HepG2 (cell line): ENCODE measurements at regions not wholly inside any gene's neighbourhood (a gene's known extent, or its start where the extent isn't known, plus 50 kb on each side); places are given as distances from the start of the nearest gene placed in this dataset.

Source experiments
- ATAC-seq: fragments of 200-7000 bp; cut with Tn5 transposase; 3 replicates; pipeline ENCODE4 v1.9.1; 2020; ENCODE audit warnings: mild to moderate bottlenecking, moderate library complexity
- BruUV-seq: library from RNA; stranded (reverse); fragments of 400-500 nt; replicated peaks from 2 replicates; lab custom pipeline; 2021; lab: Mats Ljungman, UMichigan
- CTCF ChIA-PET: fragments of 300-600 bp; formaldehyde crosslinking; extraction: SDS; loops from one replicate; lab custom pipeline; 2021; ENCODE audit warnings: low total read pairs, inconsistent platforms, low intra/inter-chr PET ratio; lab: Yijun Ruan, JAX
- POLR2A ChIA-PET: fragments of 350-600 bp; sonication (Branson Sonifier 250); formaldehyde crosslinking; loops from one replicate; lab custom pipeline; 2020; ENCODE audit warnings: antibody characterized with exemption, inconsistent platforms; lab: Yijun Ruan, JAX
- DNase-seq: peaks from one replicate; pipeline ENCODE4 v3.0.0-alpha.2; 2015; ENCODE audit warnings: low spot score
- FAIRE-seq: peaks from 3 replicates; lab custom pipeline; 2011; peaks lifted over from hg19 to GRCh38; lab: Jason Lieb, UNC
- H2AFZ ChIP-seq: one replicate; pipeline ENCODE4 v1.6.1; 2011; ENCODE audit warnings: low read length, inconsistent platforms
- H3K27ac ChIP-seq: fragments of 300-600 bp; 3 replicates; pipeline ENCODE4 v1.8.0; 2011; ENCODE audit warnings: mixed run types, mild to moderate bottlenecking, mixed read lengths, low read length, inconsistent platforms; ENCODE audit not compliant: insufficient read depth; ENCODE audit errors: extremely low read length
- H3K27me3 ChIP-seq, 2 experiments: fragments of 200-600 bp in 1 of 2; 2 replicates in 1 of 2; 3 replicates in 1 of 2; pipeline versions ENCODE4 v1.6.0 to v1.8.0; 2011; ENCODE audit warnings: low read length in 2 of 2, mild to moderate bottlenecking in 2 of 2, moderate library complexity in 2 of 2, inconsistent platforms in 1 of 2; ENCODE audit not compliant: insufficient read depth in 2 of 2, control insufficient read depth in 1 of 2
- H3K36me3 ChIP-seq, 2 experiments: fragments of 200-600 bp in 1 of 2; replicated peaks in 1 of 2; 2 replicates in 1 of 2; 3 replicates in 1 of 2; pipeline versions ENCODE4 v1.5.1 to v1.8.0; 2011; ENCODE audit warnings: low read length in 2 of 2, inconsistent platforms in 1 of 2; ENCODE audit not compliant: insufficient read depth in 2 of 2, control insufficient read depth in 1 of 2
- H3K4me1 ChIP-seq: 2 replicates; pipeline ENCODE4 v1.5.1; 2012; ENCODE audit warnings: low read length, inconsistent platforms; ENCODE audit not compliant: insufficient read depth
- H3K4me2 ChIP-seq: 2 replicates; pipeline ENCODE4 v1.6.0; 2011; ENCODE audit warnings: low read depth, low read length, inconsistent platforms
- H3K4me3 ChIP-seq, 3 experiments: fragments of 200-600 bp in 1 of 3; sonication (generic), shearing (Covaris generic) in 1 of 3; replicated peaks in 1 of 3; 2 replicates each; pipeline ENCODE4 v1.5.1; 2011 to 2016; ENCODE audit warnings: low read length in 3 of 3, inconsistent platforms in 2 of 3, low read depth in 2 of 3, mild to moderate bottlenecking in 2 of 3, control low read depth in 1 of 3, mixed read lengths in 1 of 3; ENCODE audit not compliant: insufficient read depth in 1 of 3
- H3K79me2 ChIP-seq: one replicate; pipeline ENCODE4 v1.6.1; 2011; ENCODE audit warnings: low read length, inconsistent platforms; ENCODE audit not compliant: insufficient read depth
- H3K9ac ChIP-seq: 2 replicates; pipeline ENCODE4 v1.6.0; 2011; ENCODE audit warnings: mild to moderate bottlenecking, low read depth, low read length, inconsistent platforms; ENCODE audit not compliant: insufficient read depth
- H3K9me3 ChIP-seq: 2 replicates; pipeline ENCODE4 v1.5.1; 2012; ENCODE audit warnings: mild to moderate bottlenecking, low read length
- H4K20me1 ChIP-seq: 2 replicates; pipeline ENCODE4 v1.6.0; 2011; ENCODE audit warnings: inconsistent platforms, mild to moderate bottlenecking, low read length, moderate library complexity; ENCODE audit not compliant: insufficient read depth
- ATF7 ChIP-seq, 2 experiments: fragments of 450-650 bp in 1 of 2; sonication (generic) in 1 of 2; formaldehyde crosslinking in 1 of 2; IDR thresholded peaks; 2 replicates each; pipeline versions ENCODE4 v1.4.0 to v1.6.1; 2016 to 2020; ENCODE audit warnings: antibody characterized with exemption in 1 of 2, mild to moderate bottlenecking in 1 of 2, missing genetic modification reagents in 1 of 2
- CREB1 ChIP-seq, 2 experiments: fragments of 450-650 bp in 1 of 2; IDR thresholded peaks; 2 replicates each; pipeline ENCODE4 v1.6.1; 2016 to 2017; ENCODE audit warnings: control low read depth in 1 of 2, mild to moderate bottlenecking in 1 of 2, missing compliant biosample characterization in 1 of 2, missing genetic modification characterization in 1 of 2
- CREM ChIP-seq, 2 experiments: sonication (generic) in 1 of 2; formaldehyde crosslinking in 1 of 2; IDR thresholded peaks; 2 replicates each; pipeline versions ENCODE4 v1.4.0 to v1.6.1; 2016 to 2020; ENCODE audit warnings: antibody characterized with exemption in 1 of 2, mild to moderate bottlenecking in 1 of 2, missing genetic modification reagents in 1 of 2
- KDM5A ChIP-seq: fragments of 200-600 bp; sonication (generic); IDR thresholded peaks from 2 replicates; pipeline ENCODE4 v1.7.0; 2018; ENCODE audit warnings: antibody characterized with exemption, mild to moderate bottlenecking, low read length, borderline replicate concordance
- PRMT3 ChIP-seq: sonication (generic); formaldehyde crosslinking; IDR thresholded peaks from 2 replicates; pipeline ENCODE4 v1.8.1; 2022; ENCODE audit warnings: low read depth, mild to moderate bottlenecking, moderate library complexity, missing genetic modification reagents, borderline replicate concordance
- ZBTB7A ChIP-seq: sonication (generic); formaldehyde crosslinking; IDR thresholded peaks from 2 replicates; pipeline ENCODE4 v1.8.0; 2022; ENCODE audit warnings: mild to moderate bottlenecking, missing genetic modification reagents
- ZNF30 ChIP-seq: sonication (generic); formaldehyde crosslinking; IDR thresholded peaks from 2 replicates; pipeline ENCODE4 v1.5.0; 2020; ENCODE audit warnings: mild to moderate bottlenecking, missing genetic modification reagents
- ZNF329 ChIP-seq: sonication (generic); formaldehyde crosslinking; IDR thresholded peaks from 2 replicates; pipeline ENCODE4 v1.9.0; 2021; ENCODE audit warnings: low read depth, mild to moderate bottlenecking, missing genetic modification reagents
- ZNF780A ChIP-seq: sonication (generic); formaldehyde crosslinking; IDR thresholded peaks from 2 replicates; pipeline ENCODE4 v1.8.0; 2022; ENCODE audit warnings: mild to moderate bottlenecking, missing genetic modification reagents, moderate library complexity
- ZZZ3 ChIP-seq: sonication (generic); formaldehyde crosslinking; IDR thresholded peaks from 2 replicates; pipeline ENCODE4 v1.4.0; 2020; ENCODE audit warnings: missing genetic modification reagents, mild to moderate bottlenecking, borderline replicate concordance
- WGBS: methylation state at CpG from one replicate; pipeline ENCODE4 v1.1.6; 2017; ENCODE audit warnings: low lambda C conversion rate; 5-methylcytosine and 5-hydroxymethylcytosine counted together
- in situ Hi-C: cut with HindIII; loops from 2 replicates; pipeline ENCODE4 v1.10.0; 2017; ENCODE audit warnings: low pct_unique_long_range_greater_than_20kb; ENCODE audit not compliant: extremely low pct_ligation_motif_present
- intact Hi-C: fragments of 100-400 bp; cut with micrococcal nuclease; formaldehyde crosslinking; loops from one replicate; pipeline ENCODE4 v1.10.0; 2022; ENCODE audit not compliant: unreplicated experiment

DNA sequence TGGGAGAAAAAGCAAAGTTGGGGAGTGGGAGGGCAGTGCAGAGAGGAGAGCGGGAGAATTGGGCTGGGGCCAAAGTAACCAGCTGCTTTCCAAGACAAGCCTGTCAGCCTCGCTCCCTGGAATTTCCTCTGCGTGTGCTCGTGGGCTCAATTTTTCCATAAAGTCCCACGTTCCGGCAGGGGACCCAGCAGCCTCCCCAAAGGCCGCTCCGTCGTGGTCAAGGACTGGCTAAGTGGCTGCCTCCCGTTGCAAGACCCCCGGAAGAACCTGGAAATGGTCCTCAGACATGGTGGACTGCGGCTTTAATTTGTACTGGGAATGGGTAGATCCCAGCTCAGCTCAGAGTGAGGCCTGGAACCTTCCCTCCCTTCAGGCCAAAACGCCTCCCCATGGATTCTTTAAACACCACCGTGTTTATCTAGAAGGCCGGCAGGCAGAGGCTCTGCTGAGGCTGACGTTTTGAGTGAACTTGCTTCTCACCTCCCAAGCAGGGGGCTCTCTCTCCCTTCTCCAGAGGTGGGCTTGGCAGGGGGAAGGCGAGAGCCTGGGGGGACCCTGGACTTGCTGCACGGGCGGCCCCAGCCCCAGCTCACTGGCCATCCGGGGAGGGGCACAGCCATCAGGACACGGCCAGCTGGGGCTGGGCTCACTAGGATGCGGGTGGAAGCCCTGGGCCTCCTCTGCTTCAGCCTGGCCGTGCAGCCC is 190.0 kb downstream of the C16orf95 start:
- H4K20me1 ChIP-seq = no peaks in the 10 kb centered on the region
- DNase-seq (no peak), FAIRE-seq (no peak), ATAC-seq (peak; percentile 8; the same call in 1 of the 3 replicates)
- 23% methylated on average over 13 of the region's 23 CpGs for WGBS
- TF ChIP-seq ZZZ3 (CRISPR knock-in tag) (no peak), ZNF780A (CRISPR knock-in tag) (no peak), CREB1 (IDR thresholded peaks at IDR 0.05) (no peak), CREB1 (CRISPR knock-in tag; IDR thresholded peaks at IDR 0.05) (no peak), ZNF30 (CRISPR knock-in tag) (no peak), PRMT3 (CRISPR knock-in tag) (no peak), ZBTB7A (CRISPR knock-in tag) (no peak), ZNF329 (CRISPR knock-in tag) (no peak), CREM (IDR thresholded peaks at IDR 0.05) (no peak), CREM (CRISPR knock-in tag; IDR thresholded peaks at IDR 0.05) (no peak), KDM5A (no peak), ATF7 (IDR thresholded peaks at IDR 0.05) (no peak), ATF7 (CRISPR knock-in tag; IDR thresholded peaks at IDR 0.05) (no peak)
- H3K27ac ChIP-seq = no peak overlapping the region
- ChIA-PET CTCF (no interaction called here), POLR2A (no interaction called here)
- H3K4me2 ChIP-seq = no peak overlapping the region; the same call in 1 of the 2 replicates
- H3K79me2 ChIP-seq = no peaks in the 10 kb centered on the region
- no peaks in the 10 kb centered on the region for H3K9me3 ChIP-seq
- H3K9ac ChIP-seq = no peak overlapping the region
- no TSS peak for BruUV-seq
- peaks cover 17% of the 10 kb centered on the region for H3K4me1 ChIP-seq
- in situ Hi-C loops = no loop called here
- H3K27me3 ChIP-seq = peaks cover 3 to 22% of the 10 kb centered on the region in 2 experiments; a peak in 2 of 5 replicates
- intact Hi-C loops = no loop called here
- no peak overlapping the region for H3K4me3 ChIP-seq
- no peaks in the 10 kb centered on the region for H3K36me3 ChIP-seq
- H2AFZ ChIP-seq = no peak overlapping the region
